ENCODE measurements at regions not wholly inside any gene's neighbourhood (a gene's known extent, or its start where the extent isn't known, plus 50 kb on each side); places are given as distances from the start of the nearest gene placed in this dataset.
"Not testable (repeated sequence)": the region's sequence is repeated elsewhere in the genome, so short reads cannot be mapped to it uniquely, and the experiment has no call there.

DNA sequence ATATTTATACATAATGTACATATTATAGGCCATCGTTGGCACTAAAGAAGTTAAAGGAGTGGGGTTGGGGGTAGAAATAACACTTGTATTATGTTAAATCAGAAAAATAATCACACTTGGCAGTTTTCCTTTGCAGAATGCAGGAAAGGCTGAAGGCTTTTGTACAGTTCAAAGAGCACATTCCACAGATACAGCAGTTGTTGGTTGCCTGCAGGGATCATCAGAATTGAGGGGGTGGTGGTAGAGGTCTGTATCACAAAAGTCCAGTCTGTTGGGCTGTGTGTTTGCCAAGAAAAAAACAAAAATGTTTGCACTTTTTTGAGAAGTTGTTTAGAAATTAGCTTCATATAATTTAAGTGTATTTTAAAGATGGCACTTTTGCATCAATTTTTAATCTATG is 231.8 kb upstream of the FOXP2 start:
- H3K4me3 ChIP-seq (ENCODE audit: low read length in 2 of 2) = no peak overlapping the region
- no peak overlapping the region for H3K9ac ChIP-seq (ENCODE audit: low read length in 2 of 2)
- H3K27ac ChIP-seq (ENCODE audit: low read length) = no peak overlapping the region
- H3K27me3 ChIP-seq (ENCODE audit: control insufficient read depth in 1 of 2, insufficient read depth in 2 of 2, low read length in 2 of 2) = no peaks in the 10 kb centered on the region
- no peaks in the 10 kb centered on the region for H3K36me3 ChIP-seq (ENCODE audit: control insufficient read depth in 2 of 2, insufficient read depth in 2 of 2, low read length in 2 of 2)
- no peaks in the 10 kb centered on the region for H3K4me1 ChIP-seq (ENCODE audit: control insufficient read depth, insufficient read depth, low read length)
- H3K9me3 ChIP-seq (ENCODE audit: control insufficient read depth in 2 of 2, low read length in 2 of 2) = no peaks in the 10 kb centered on the region

DNA sequence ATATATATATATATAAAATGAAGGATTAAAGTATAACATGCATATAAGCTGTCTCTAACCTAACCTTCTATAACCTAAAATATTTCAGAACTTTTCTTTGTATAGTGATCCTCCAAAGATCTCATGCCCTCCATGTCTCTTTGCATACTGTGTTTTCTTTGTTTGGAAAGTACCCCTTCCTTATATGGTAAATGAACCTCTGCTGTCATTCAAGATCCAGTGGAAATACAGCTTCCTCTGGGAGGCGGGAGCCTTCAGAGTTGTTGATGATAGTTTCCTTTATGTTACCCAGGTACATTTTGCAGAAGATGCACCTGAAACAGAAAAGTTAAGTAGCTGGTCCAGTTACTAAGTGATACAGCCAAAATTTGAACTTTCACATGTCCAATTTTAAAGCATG is 233.3 kb upstream of the FOXP2 start:
- H3K36me3 ChIP-seq (ENCODE audit: control insufficient read depth in 2 of 2, insufficient read depth in 2 of 2, low read length in 2 of 2) = no peaks in the 10 kb centered on the region
- no peaks in the 10 kb centered on the region for H3K9me3 ChIP-seq (ENCODE audit: control insufficient read depth in 2 of 2, low read length in 2 of 2)
- no peak overlapping the region for H3K9ac ChIP-seq (ENCODE audit: low read length in 2 of 2)
- no peak overlapping the region for H3K27ac ChIP-seq (ENCODE audit: low read length)
- H3K4me1 ChIP-seq (ENCODE audit: control insufficient read depth, insufficient read depth, low read length) = no peaks in the 10 kb centered on the region
- H3K4me3 ChIP-seq (ENCODE audit: low read length in 2 of 2) = no peak overlapping the region
- no peaks in the 10 kb centered on the region for H3K27me3 ChIP-seq (ENCODE audit: control insufficient read depth in 1 of 2, insufficient read depth in 2 of 2, low read length in 2 of 2)

DNA sequence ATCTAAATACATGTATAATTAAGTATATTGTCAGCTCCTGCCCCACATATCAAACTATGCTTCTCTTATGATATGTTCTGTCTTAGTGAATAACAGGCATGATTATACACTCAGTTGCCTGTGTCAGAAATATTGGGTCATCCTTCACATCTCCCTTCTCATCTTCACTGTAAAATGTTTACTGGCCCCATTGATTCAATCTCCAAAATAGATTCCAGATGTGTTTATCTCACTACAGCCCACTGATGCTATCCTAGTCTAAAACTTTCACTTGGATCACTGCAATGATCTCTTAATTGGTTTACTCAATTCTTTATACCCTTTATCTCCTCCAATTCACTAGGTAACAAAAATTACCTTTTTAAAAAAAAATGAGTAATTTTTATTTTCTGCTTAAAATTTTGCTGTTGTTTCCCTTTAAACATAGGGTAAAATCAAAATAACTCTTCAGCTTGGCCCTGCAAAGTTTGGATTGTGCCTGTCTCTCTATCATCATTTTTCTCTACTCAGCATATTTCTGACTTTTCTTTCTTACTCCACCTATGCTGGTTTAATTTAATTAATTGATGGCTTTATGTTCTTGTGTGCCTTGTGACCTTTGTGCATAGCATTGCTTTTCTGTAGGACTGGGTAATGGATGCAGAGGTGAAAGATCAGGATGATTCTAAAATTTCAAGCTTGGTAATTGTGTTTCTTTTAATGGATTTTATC is 233.9 kb upstream of the FOXP2 start:
- Histone ChIP-seq H3K27ac (ENCODE audit: low read length) (no peak overlapping the region), H3K9ac (ENCODE audit: low read length in 2 of 2) (no peak overlapping the region), H3K4me1 (ENCODE audit: control insufficient read depth, insufficient read depth, low read length) (no peaks in the 10 kb centered on the region), H3K9me3 (ENCODE audit: control insufficient read depth in 2 of 2, low read length in 2 of 2) (no peaks in the 10 kb centered on the region), H3K4me3 (ENCODE audit: low read length in 2 of 2) (no peak overlapping the region), H3K27me3 (ENCODE audit: control insufficient read depth in 1 of 2, insufficient read depth in 2 of 2, low read length in 2 of 2) (no peaks in the 10 kb centered on the region), H3K36me3 (ENCODE audit: control insufficient read depth in 2 of 2, insufficient read depth in 2 of 2, low read length in 2 of 2) (no peaks in the 10 kb centered on the region)

DNA sequence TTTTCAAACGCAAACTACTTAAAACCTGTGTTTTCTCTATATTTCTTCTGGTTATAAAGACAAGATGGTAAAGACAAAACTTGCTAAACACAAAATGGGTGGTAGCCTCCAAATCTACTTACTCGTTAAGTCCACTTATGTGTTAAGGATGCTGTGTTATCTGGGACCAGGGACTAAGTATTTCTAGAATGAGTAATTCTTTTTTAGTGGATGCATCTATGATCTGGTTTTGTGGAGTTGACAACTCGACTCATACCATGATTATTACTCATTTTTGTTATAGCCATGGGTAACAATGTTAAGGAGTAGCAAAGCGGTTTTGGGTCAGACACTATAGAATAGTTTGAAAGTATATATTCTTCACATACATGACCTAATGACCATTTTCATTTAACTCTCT is 239.5 kb upstream of the FOXP2 start:
- H3K9ac ChIP-seq (ENCODE audit: low read length in 2 of 2) = no peak overlapping the region
- no peaks in the 10 kb centered on the region for H3K9me3 ChIP-seq (ENCODE audit: control insufficient read depth in 2 of 2, low read length in 2 of 2)
- no peaks in the 10 kb centered on the region for H3K36me3 ChIP-seq (ENCODE audit: control insufficient read depth in 2 of 2, insufficient read depth in 2 of 2, low read length in 2 of 2)
- no peaks in the 10 kb centered on the region for H3K27me3 ChIP-seq (ENCODE audit: control insufficient read depth in 1 of 2, insufficient read depth in 2 of 2, low read length in 2 of 2)
- H3K27ac ChIP-seq (ENCODE audit: low read length) = no peak overlapping the region
- H3K4me1 ChIP-seq (ENCODE audit: control insufficient read depth, insufficient read depth, low read length) = no peaks in the 10 kb centered on the region
- no peak overlapping the region for H3K4me3 ChIP-seq (ENCODE audit: low read length in 2 of 2)

DNA sequence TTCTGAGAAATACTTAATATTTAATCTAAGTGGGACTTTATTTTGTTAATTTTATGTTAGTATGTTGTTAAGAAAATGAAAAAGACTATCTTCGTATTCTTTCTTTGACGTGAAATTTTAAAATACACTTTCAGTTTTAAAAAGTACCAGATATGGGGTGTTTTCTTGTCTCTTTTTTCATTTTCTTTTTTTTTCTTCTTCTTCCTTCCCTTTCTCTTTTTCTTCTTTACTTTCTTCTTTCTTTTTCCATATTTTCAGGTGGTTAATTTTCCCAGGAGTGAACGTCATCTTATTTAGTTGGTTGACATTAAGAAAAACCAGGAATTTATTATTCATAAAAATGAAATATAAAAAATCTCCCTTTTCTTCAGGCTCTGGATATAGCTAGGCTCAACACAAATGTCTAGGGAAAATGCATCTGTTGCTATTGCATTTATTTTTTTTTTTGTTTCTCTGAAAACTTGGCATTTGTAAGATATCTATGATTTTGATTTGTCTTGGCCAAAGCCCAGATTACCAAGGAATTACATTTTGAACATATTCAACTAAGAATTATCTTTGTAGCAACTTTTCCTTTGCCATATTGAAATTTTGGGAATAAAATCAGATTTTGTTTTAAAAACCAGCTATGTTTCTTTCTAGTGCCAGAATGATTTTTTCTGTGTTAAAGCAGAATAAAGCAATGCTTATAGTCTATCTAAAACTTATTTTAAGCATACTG is 241.3 kb upstream of the FOXP2 start:
- Histone ChIP-seq H3K9me3 (ENCODE audit: control insufficient read depth in 2 of 2, low read length in 2 of 2) (no peaks in the 10 kb centered on the region), H3K9ac (ENCODE audit: low read length in 2 of 2) (no peak overlapping the region), H3K36me3 (ENCODE audit: control insufficient read depth in 2 of 2, insufficient read depth in 2 of 2, low read length in 2 of 2) (no peaks in the 10 kb centered on the region), H3K4me1 (ENCODE audit: control insufficient read depth, insufficient read depth, low read length) (no peaks in the 10 kb centered on the region), H3K27me3 (ENCODE audit: control insufficient read depth in 1 of 2, insufficient read depth in 2 of 2, low read length in 2 of 2) (no peaks in the 10 kb centered on the region), H3K4me3 (ENCODE audit: low read length in 2 of 2) (no peak overlapping the region), H3K27ac (ENCODE audit: low read length) (no peak overlapping the region)

DNA sequence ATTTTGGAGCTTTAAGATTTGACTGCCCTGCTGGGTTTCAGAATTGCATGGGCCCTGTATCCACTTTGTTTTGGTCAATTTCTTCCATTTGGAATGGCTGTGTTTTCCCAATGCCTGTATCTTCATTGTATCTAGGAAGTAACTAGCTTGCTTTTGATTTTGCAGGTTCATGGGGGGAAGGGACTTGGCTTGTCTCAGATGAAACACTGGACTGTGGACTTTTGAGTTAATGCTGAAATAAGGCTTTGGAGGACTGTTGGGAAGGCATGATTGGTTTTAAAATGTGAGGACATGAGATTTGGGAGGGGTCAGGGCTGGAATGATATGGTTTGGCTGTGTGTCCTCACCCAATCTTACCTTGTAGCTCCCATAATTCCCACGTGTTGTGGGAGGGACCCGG is 245.2 kb upstream of the FOXP2 start:
- not testable (repeated sequence) for H3K36me3 ChIP-seq (ENCODE audit: control insufficient read depth in 2 of 2, insufficient read depth in 2 of 2, low read length in 2 of 2); H3K4me3 ChIP-seq (ENCODE audit: low read length in 2 of 2); H3K9me3 ChIP-seq (ENCODE audit: control insufficient read depth in 2 of 2, low read length in 2 of 2)

DNA sequence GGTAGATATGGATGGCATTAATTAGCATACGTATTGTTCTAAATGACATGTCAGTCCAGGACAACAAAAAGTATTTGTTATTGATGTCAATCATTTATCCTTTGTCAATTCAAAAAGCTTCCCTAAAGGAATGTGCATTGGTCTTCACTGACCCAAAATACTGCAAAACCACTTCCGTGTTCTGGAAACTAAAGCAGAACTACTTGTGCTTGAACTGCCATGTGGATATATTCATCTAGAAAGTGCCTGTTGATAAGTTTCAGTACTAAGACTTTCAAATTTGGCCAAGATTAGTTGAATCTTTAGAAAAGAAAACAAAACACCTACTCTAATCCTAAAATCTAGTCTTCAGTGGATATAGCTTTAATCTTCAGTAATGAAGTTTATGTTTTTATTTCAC is 242.1 kb upstream of the PPP1R3A start:
- Histone ChIP-seq H3K4me1 (ENCODE audit: control insufficient read depth, insufficient read depth, low read length) (peaks cover 3% of the 10 kb centered on the region), H3K4me3 (ENCODE audit: low read length in 2 of 2) (no peak overlapping the region), H3K27ac (ENCODE audit: low read length) (no peak overlapping the region), H3K9ac (ENCODE audit: low read length in 2 of 2) (no peak overlapping the region), H3K27me3 (ENCODE audit: control insufficient read depth in 1 of 2, insufficient read depth in 2 of 2, low read length in 2 of 2) (no peaks in the 10 kb centered on the region), H3K9me3 (ENCODE audit: control insufficient read depth in 2 of 2, low read length in 2 of 2) (no peaks in the 10 kb centered on the region), H3K36me3 (ENCODE audit: control insufficient read depth in 2 of 2, insufficient read depth in 2 of 2, low read length in 2 of 2) (no peaks in the 10 kb centered on the region)

More for the DNA sequence above, 245.2 kb upstream of the FOXP2 start:
- not testable (repeated sequence) for H3K9ac ChIP-seq (ENCODE audit: low read length in 2 of 2); H3K27me3 ChIP-seq (ENCODE audit: control insufficient read depth in 1 of 2, insufficient read depth in 2 of 2, low read length in 2 of 2); H3K4me1 ChIP-seq (ENCODE audit: control insufficient read depth, insufficient read depth, low read length); H3K27ac ChIP-seq (ENCODE audit: low read length)

DNA sequence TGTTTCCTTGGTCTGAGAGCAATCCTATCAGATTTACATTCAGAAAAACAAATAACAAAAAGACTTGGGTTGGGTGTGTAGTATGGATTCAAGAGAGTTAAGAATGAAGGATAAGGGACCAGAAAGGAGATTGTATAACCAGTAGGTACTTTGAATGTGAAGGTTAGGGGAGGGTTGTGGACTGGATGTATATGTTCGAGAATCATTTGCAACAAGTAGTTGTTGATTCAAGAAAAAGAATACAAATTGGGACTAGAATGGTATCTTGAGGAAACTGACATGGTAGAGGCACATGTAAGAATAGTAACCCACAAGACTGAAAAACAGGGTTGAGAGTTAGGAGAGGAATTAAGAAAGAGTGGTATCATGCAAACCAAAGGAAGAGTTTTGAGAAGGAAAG is 240.0 kb upstream of the PPP1R3A start:
- no peak overlapping the region for H3K27ac ChIP-seq (ENCODE audit: low read length)
- H3K4me3 ChIP-seq (ENCODE audit: low read length in 2 of 2) = no peak overlapping the region
- H3K36me3 ChIP-seq (ENCODE audit: control insufficient read depth in 2 of 2, insufficient read depth in 2 of 2, low read length in 2 of 2) = no peaks in the 10 kb centered on the region

DNA sequence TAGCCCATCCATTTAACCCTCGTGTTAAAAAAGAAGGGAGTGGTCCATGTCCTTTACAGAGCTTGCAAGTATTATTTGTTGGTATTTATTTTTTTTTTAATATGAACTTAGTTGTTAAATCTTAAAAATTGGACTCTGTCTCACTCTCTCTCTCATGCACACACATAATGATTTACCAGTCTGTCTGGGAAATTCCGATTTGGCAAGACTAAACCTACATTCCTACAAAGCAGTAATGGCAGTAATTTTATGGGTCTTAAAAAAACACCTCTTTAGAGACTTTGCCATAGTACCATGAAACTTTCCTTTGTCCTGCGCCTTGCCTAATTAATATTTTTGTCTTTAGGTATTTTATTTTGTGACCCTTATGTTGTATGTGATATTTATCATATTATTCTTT is 239.5 kb upstream of the PPP1R3A start:
- H3K4me3 ChIP-seq (ENCODE audit: low read length in 2 of 2) = no peak overlapping the region
- H3K36me3 ChIP-seq (ENCODE audit: control insufficient read depth in 2 of 2, insufficient read depth in 2 of 2, low read length in 2 of 2) = no peaks in the 10 kb centered on the region
- no peaks in the 10 kb centered on the region for H3K9me3 ChIP-seq (ENCODE audit: control insufficient read depth in 2 of 2, low read length in 2 of 2)
- no peak overlapping the region for H3K27ac ChIP-seq (ENCODE audit: low read length)
- H3K4me1 ChIP-seq (ENCODE audit: control insufficient read depth, insufficient read depth, low read length) = peaks cover 6% of the 10 kb centered on the region
- H3K9ac ChIP-seq (ENCODE audit: low read length in 2 of 2) = no peak overlapping the region
- H3K27me3 ChIP-seq (ENCODE audit: control insufficient read depth in 1 of 2, insufficient read depth in 2 of 2, low read length in 2 of 2) = no peaks in the 10 kb centered on the region

More for the DNA sequence above, 240.0 kb upstream of the PPP1R3A start:
- Histone ChIP-seq H3K9ac (ENCODE audit: low read length in 2 of 2) (no peak overlapping the region), H3K4me1 (ENCODE audit: control insufficient read depth, insufficient read depth, low read length) (peaks cover 6% of the 10 kb centered on the region), H3K27me3 (ENCODE audit: control insufficient read depth in 1 of 2, insufficient read depth in 2 of 2, low read length in 2 of 2) (no peaks in the 10 kb centered on the region), H3K9me3 (ENCODE audit: control insufficient read depth in 2 of 2, low read length in 2 of 2) (no peaks in the 10 kb centered on the region)

DNA sequence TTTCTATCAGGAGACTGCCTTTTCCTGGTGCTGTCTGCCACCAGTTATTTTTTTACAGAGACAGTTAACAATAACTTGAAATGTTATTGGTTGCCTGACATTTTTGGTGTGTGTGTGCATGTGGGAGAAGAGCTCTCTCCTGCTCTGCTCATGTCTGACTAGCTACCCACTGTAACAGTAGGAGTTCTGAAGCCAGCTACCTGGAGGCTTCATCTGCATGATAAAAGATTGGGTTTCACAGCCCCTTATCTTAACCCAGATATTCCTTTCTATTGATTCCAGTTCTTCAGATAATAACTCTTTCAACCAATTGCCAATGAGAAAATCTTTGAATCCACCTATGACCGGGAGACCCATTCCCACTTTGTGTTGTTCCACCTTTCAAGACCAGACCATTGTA is 237.4 kb upstream of the PPP1R3A start:
- no peaks in the 10 kb centered on the region for H3K9me3 ChIP-seq (ENCODE audit: control insufficient read depth in 2 of 2, low read length in 2 of 2)
- H3K4me3 ChIP-seq (ENCODE audit: low read length in 2 of 2) = no peak overlapping the region
- no peak overlapping the region for H3K27ac ChIP-seq (ENCODE audit: low read length)
- peaks cover 6% of the 10 kb centered on the region for H3K4me1 ChIP-seq (ENCODE audit: control insufficient read depth, insufficient read depth, low read length)
- H3K9ac ChIP-seq (ENCODE audit: low read length in 2 of 2) = no peak overlapping the region
- H3K27me3 ChIP-seq (ENCODE audit: control insufficient read depth in 1 of 2, insufficient read depth in 2 of 2, low read length in 2 of 2) = no peaks in the 10 kb centered on the region
- H3K36me3 ChIP-seq (ENCODE audit: control insufficient read depth in 2 of 2, insufficient read depth in 2 of 2, low read length in 2 of 2) = no peaks in the 10 kb centered on the region

All from stomach smooth muscle (tissue), 2 donors.